OCI-LY1 (cell line): ENCODE measurements at regions not wholly inside any gene's neighbourhood (a gene's known extent, or its start where the extent isn't known, plus 50 kb on each side); places are given as distances from the start of the nearest gene placed in this dataset.

ENCODE experiments used
- CTCF ChIP-seq: fragments of 200-600 bp; sonication (generic), shearing (Covaris generic); IDR thresholded peaks from 2 replicates; pipeline ENCODE4 v1.5.1; 2017; ENCODE audit warnings: mild to moderate bottlenecking, antibody characterized with exemption, low read length, moderate library complexity, mixed read lengths
- EZH2 ChIP-seq: fragments of 200-600 bp; sonication (generic), shearing (Covaris generic); IDR thresholded peaks from 2 replicates; pipeline ENCODE4 v1.8.0; 2017; ENCODE audit warnings: borderline replicate concordance, mixed run types, mild to moderate bottlenecking, antibody characterized with exemption, low read length, moderate library complexity, mixed read lengths

GRCh38 chr2:42864222-42864621 is 71.8 kb upstream of the HAAO start:
- TF ChIP-seq CTCF, result no peak
- TF ChIP-seq EZH2, result no peak
